Endothelial cell (in vitro differentiated cells): ENCODE measurements at regions not wholly inside any gene's neighbourhood (a gene's known extent, or its start where the extent isn't known, plus 50 kb on each side); places are given as distances from the start of the nearest gene placed in this dataset.

Experiments
- DNase-seq: peaks from one replicate; pipeline ENCODE4 v3.0.0; 2021; ENCODE audit warnings: low spot score
- H3K27ac Mint-ChIP-seq: one replicate; pipeline ENCODE4 v1.8.0; 2021; ENCODE audit warnings: mixed read lengths, inconsistent platforms; ENCODE audit not compliant: unreplicated experiment
- H3K27me3 Mint-ChIP-seq: one replicate; pipeline ENCODE4 v1.8.0; 2021; ENCODE audit warnings: mild to moderate bottlenecking, moderate library complexity, mixed read lengths, inconsistent platforms; ENCODE audit not compliant: unreplicated experiment
- H3K36me3 Mint-ChIP-seq: one replicate; pipeline ENCODE4 v1.8.0; 2021; ENCODE audit warnings: mild to moderate bottlenecking, low read depth, mixed read lengths, inconsistent platforms; ENCODE audit not compliant: unreplicated experiment
- H3K4me1 Mint-ChIP-seq: one replicate; pipeline ENCODE4 v1.8.0; 2021; ENCODE audit warnings: mild to moderate bottlenecking, mixed read lengths, inconsistent platforms; ENCODE audit not compliant: unreplicated experiment
- H3K4me3 Mint-ChIP-seq: one replicate; pipeline ENCODE4 v1.8.0; 2021; ENCODE audit warnings: mild to moderate bottlenecking, mixed read lengths, inconsistent platforms; ENCODE audit not compliant: unreplicated experiment
- H3K9me3 Mint-ChIP-seq: one replicate; pipeline ENCODE4 v1.8.0; 2021; ENCODE audit warnings: mixed read lengths, inconsistent platforms; ENCODE audit not compliant: unreplicated experiment
- CTCF ChIP-seq: fragments of 200-600 bp; sonication (generic); IDR thresholded peaks from one replicate; pipeline ENCODE4 v1.5.0; 2021; ENCODE audit warnings: antibody characterized with exemption; ENCODE audit not compliant: unreplicated experiment

GRCh38 chr7:85781606-85782005 is 594.8 kb upstream of the SEMA3D start:
- Mint-ChIP-seq H3K9me3 (no peaks in the 10 kb centered on the region), H3K4me1 (no peaks in the 10 kb centered on the region), H3K27me3 (no peaks in the 10 kb centered on the region), H3K36me3 (no peaks in the 10 kb centered on the region), H3K4me3 (no peak overlapping the region), H3K27ac (no peak overlapping the region)
- DNase-seq = no peak
- TF ChIP-seq CTCF = no peak

GRCh38 chr7:85776691-85777345 is 590.0 kb upstream of the SEMA3D start:
- H3K4me1 Mint-ChIP-seq = no peaks in the 10 kb centered on the region
- H3K4me3 Mint-ChIP-seq = no peak overlapping the region
- no peak for TF ChIP-seq CTCF
- H3K27ac Mint-ChIP-seq = no peak overlapping the region
- no peaks in the 10 kb centered on the region for H3K9me3 Mint-ChIP-seq
- H3K27me3 Mint-ChIP-seq = no peaks in the 10 kb centered on the region
- H3K36me3 Mint-ChIP-seq = no peaks in the 10 kb centered on the region
- no peak for DNase-seq

GRCh38 chr7:85775431-85775830 is 588.6 kb upstream of the SEMA3D start:
- DNase-seq = no peak
- Mint-ChIP-seq H3K9me3 (no peaks in the 10 kb centered on the region), H3K27ac (no peak overlapping the region), H3K36me3 (no peaks in the 10 kb centered on the region), H3K4me1 (no peaks in the 10 kb centered on the region), H3K27me3 (no peaks in the 10 kb centered on the region), H3K4me3 (no peak overlapping the region)
- TF ChIP-seq CTCF = no peak

GRCh38 chr7:85774986-85775385 is 588.1 kb upstream of the SEMA3D start:
- TF ChIP-seq CTCF = no peak
- H3K4me1 Mint-ChIP-seq = no peaks in the 10 kb centered on the region
- H3K4me3 Mint-ChIP-seq = no peak overlapping the region
- H3K9me3 Mint-ChIP-seq = no peaks in the 10 kb centered on the region
- no peak overlapping the region for H3K27ac Mint-ChIP-seq
- no peaks in the 10 kb centered on the region for H3K27me3 Mint-ChIP-seq
- H3K36me3 Mint-ChIP-seq = no peaks in the 10 kb centered on the region
- no peak for DNase-seq

GRCh38 chr7:85773116-85773728 is 586.4 kb upstream of the SEMA3D start:
- DNase-seq = no peak
- Mint-ChIP-seq H3K27me3 (no peaks in the 10 kb centered on the region), H3K36me3 (no peaks in the 10 kb centered on the region), H3K4me1 (no peaks in the 10 kb centered on the region), H3K27ac (no peak overlapping the region), H3K4me3 (no peak overlapping the region), H3K9me3 (no peaks in the 10 kb centered on the region)
- TF ChIP-seq CTCF = no peak
